Type B pancreatic cell (in vitro differentiated cells): ENCODE measurements at regions not wholly inside any gene's neighbourhood (a gene's known extent, or its start where the extent isn't known, plus 50 kb on each side); places are given as distances from the start of the nearest gene placed in this dataset.

Experiments
- DNase-seq: peaks from one replicate; pipeline ENCODE4 v3.0.0; 2021; ENCODE audit warnings: mixed read lengths; ENCODE audit not compliant: unreplicated experiment; ENCODE audit errors: extremely low spot score
- H3K27ac Mint-ChIP-seq: 2 replicates; pipeline ENCODE4 v1.8.0; 2021; ENCODE audit warnings: mild to moderate bottlenecking, mixed read lengths
- H3K27me3 Mint-ChIP-seq: 2 replicates; pipeline ENCODE4 v1.8.0; 2021; ENCODE audit warnings: mixed read lengths
- H3K36me3 Mint-ChIP-seq: 2 replicates; pipeline ENCODE4 v1.8.0; 2021; ENCODE audit warnings: mixed read lengths
- H3K4me1 Mint-ChIP-seq: one replicate; pipeline ENCODE4 v1.8.0; 2021; ENCODE audit warnings: mixed read lengths; ENCODE audit not compliant: unreplicated experiment
- H3K4me3 Mint-ChIP-seq: 2 replicates; pipeline ENCODE4 v1.8.0; 2021; ENCODE audit warnings: mild to moderate bottlenecking, mixed read lengths
- H3K9me3 Mint-ChIP-seq: 2 replicates; pipeline ENCODE4 v1.8.0; 2021; ENCODE audit warnings: mixed read lengths
- TF ChIP-seq, protein P1 (sequence below): fragments of 200-600 bp; sonication (generic); conservative IDR thresholded peaks from 2 replicates; pipeline ENCODE4 v1.5.0; 2021; ENCODE audit warnings: antibody characterized with exemption, mild to moderate bottlenecking

DNA sequence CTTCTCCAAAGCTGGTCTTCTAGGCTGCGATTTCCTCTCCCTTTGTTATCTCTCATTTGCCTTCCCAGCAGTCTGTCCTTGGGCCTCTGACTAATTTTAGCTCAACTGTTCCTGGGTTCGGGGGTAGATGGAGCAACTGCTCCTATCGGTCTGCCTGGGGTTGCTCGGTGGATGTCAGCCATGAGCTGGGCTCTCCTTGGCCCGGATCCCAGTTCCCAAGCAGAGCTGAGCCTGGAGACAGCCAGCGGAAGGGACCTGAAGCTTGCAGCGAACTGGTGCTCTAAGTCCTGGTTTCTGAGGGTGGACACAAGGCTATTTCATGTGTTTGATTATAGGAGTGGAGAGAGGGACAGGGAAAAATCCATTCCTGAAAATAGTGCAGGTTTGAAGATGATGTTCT, 423.0 kb downstream of the RPS6KC1 start:
- no peak for DNase-seq
- no peaks in the 10 kb centered on the region for H3K9me3 Mint-ChIP-seq
- no peaks in the 10 kb centered on the region for H3K27me3 Mint-ChIP-seq
- H3K4me1 Mint-ChIP-seq = no peaks in the 10 kb centered on the region
- no peak overlapping the region for H3K4me3 Mint-ChIP-seq
- no peak overlapping the region for H3K27ac Mint-ChIP-seq
- H3K36me3 Mint-ChIP-seq = no peaks in the 10 kb centered on the region
- TF ChIP-seq, protein P1, sequence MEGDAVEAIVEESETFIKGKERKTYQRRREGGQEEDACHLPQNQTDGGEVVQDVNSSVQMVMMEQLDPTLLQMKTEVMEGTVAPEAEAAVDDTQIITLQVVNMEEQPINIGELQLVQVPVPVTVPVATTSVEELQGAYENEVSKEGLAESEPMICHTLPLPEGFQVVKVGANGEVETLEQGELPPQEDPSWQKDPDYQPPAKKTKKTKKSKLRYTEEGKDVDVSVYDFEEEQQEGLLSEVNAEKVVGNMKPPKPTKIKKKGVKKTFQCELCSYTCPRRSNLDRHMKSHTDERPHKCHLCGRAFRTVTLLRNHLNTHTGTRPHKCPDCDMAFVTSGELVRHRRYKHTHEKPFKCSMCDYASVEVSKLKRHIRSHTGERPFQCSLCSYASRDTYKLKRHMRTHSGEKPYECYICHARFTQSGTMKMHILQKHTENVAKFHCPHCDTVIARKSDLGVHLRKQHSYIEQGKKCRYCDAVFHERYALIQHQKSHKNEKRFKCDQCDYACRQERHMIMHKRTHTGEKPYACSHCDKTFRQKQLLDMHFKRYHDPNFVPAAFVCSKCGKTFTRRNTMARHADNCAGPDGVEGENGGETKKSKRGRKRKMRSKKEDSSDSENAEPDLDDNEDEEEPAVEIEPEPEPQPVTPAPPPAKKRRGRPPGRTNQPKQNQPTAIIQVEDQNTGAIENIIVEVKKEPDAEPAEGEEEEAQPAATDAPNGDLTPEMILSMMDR = no peak

DNA sequence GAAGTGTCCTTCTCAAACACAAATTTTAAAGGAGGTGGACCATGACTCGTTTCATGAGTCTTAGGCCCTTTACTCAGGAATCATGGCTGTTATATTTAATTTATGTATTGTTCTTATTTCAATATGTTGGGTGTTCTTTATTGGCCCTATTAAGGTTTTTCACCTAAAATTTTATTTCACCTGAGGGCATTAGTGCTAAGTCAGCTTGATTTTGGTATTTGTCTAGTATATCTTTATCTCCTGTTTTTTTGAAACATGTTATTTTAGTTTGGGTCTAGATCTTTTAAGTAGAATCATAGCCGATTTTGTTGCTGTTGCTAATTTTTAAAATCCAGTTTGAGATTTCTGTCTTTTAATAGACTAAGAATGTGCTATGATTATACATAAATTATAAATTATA, 430.4 kb downstream of the RPS6KC1 start:
- H3K27ac Mint-ChIP-seq = no peak overlapping the region
- no peaks in the 10 kb centered on the region for H3K9me3 Mint-ChIP-seq
- TF ChIP-seq, protein P1 = no peak
- no peaks in the 10 kb centered on the region for H3K4me1 Mint-ChIP-seq
- no peaks in the 10 kb centered on the region for H3K36me3 Mint-ChIP-seq
- no peaks in the 10 kb centered on the region for H3K27me3 Mint-ChIP-seq
- DNase-seq = no peak
- no peak overlapping the region for H3K4me3 Mint-ChIP-seq

DNA sequence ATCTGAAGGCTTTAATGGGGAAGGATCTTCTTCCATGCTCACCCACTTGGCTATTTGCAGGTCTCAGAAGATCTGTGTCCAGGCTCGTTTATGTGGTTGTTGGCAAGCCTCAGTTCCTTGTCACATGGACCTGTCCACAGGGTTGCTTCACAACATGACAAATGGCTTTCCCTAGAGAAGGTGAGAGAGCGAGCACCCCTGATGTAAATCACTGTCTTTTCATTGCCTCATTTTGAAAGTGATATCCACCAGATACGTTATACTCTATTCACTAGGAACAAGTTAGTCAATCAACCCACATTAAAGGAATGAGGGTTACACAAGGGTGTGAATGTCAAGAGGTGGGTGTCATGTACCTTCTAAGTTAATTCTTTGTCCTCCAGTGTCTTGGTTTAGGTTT, 433.3 kb downstream of the RPS6KC1 start:
- Mint-ChIP-seq H3K36me3 (no peaks in the 10 kb centered on the region), H3K27me3 (no peaks in the 10 kb centered on the region), H3K27ac (no peak overlapping the region), H3K9me3 (no peaks in the 10 kb centered on the region), H3K4me3 (no peak overlapping the region), H3K4me1 (no peaks in the 10 kb centered on the region)
- no peak for DNase-seq
- TF ChIP-seq, protein P1 = no peak

DNA sequence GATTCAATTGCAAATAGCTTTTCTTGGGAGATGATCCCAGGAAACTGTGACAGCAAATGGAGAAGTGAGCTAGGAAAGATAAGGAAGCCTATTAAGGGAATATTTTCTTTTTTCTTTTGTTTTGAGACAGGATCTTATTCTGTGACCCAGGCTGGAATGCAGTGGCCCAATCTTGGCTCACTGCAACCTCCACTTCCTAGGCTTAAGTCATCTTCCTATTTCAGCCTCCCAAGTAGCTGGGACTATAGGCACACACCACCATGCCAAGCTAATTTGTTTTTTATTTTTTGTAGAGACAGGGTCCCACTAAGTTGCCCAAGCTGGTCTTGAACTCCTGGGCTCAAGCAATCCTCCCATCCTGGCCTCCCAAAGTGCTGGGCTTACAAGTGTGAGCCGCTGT, 433.7 kb downstream of the RPS6KC1 start:
- no peaks in the 10 kb centered on the region for H3K9me3 Mint-ChIP-seq
- no peak overlapping the region for H3K4me3 Mint-ChIP-seq

DNA sequence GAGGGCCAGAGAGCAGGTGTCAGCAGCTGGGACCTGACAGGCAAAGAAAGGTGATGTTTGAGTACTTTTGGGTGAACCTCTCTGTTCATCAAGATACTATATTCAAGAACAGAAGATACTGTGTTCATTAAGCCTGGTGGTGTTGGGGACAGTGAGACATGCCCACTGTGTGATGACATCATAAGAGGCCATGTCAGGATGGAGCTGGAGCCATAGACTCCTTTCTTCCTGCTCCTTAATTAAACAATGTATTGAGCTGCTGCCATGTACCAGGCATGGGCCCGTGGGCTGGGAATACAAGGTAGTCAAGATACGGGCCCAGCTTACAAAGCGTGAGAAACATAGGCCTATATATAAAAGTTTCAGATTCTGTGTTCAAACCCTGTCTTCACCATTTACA, 435.4 kb downstream of the RPS6KC1 start:
- no peak for DNase-seq
- H3K4me3 Mint-ChIP-seq = no peak overlapping the region
- peaks cover 7% of the 10 kb centered on the region for H3K27me3 Mint-ChIP-seq
- no peaks in the 10 kb centered on the region for H3K36me3 Mint-ChIP-seq
- no peaks in the 10 kb centered on the region for H3K9me3 Mint-ChIP-seq
- H3K27ac Mint-ChIP-seq = no peak overlapping the region
- TF ChIP-seq, protein P1 = no peak
- H3K4me1 Mint-ChIP-seq = no peaks in the 10 kb centered on the region

More for the DNA sequence above, 433.7 kb downstream of the RPS6KC1 start:
- Mint-ChIP-seq H3K4me1 (no peaks in the 10 kb centered on the region), H3K27me3 (peaks cover 2% of the 10 kb centered on the region), H3K36me3 (no peaks in the 10 kb centered on the region), H3K27ac (no peak overlapping the region)
- TF ChIP-seq, protein P1 = no peak
- DNase-seq = no peak

DNA sequence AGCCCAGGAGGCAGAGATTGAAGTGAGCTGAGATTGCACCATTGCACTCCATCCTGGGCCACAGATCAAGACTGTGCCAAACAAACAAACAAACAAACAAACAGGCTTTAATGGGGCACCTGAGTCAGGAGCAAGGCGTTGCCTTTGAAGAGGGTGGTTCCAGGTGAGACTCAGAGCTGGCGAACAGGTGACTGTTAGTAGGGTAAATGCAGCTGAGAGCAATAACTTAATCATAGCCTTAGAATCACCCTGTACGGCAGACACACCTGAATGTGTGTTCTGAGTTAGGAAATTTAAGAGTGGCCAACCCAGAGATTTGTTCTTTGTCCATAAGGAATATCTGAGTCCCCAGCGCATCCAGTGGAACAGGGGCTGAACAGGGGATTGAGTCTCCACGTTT, 440.4 kb downstream of the RPS6KC1 start:
- no peak overlapping the region for H3K4me3 Mint-ChIP-seq

More for the DNA sequence above, 440.4 kb downstream of the RPS6KC1 start:
- H3K27ac Mint-ChIP-seq = no peak overlapping the region
- DNase-seq = no peak
- H3K27me3 Mint-ChIP-seq = peaks cover 13% of the 10 kb centered on the region
- H3K4me1 Mint-ChIP-seq = no peaks in the 10 kb centered on the region
- H3K36me3 Mint-ChIP-seq = no peaks in the 10 kb centered on the region
- TF ChIP-seq, protein P1 = no peak
- H3K9me3 Mint-ChIP-seq = no peaks in the 10 kb centered on the region
